H4 (cell line): ENCODE measurements at regions not wholly inside any gene's neighbourhood (a gene's known extent, or its start where the extent isn't known, plus 50 kb on each side); places are given as distances from the start of the nearest gene placed in this dataset.

Experiments
- DNase-seq: peaks from one replicate; pipeline ENCODE4 v3.0.0-alpha.2; 2015; ENCODE audit warnings: low spot score

- no peak for DNase-seq
Measured at GRCh38 chr16:64250866-64251265, 871.0 kb downstream of the CDH11 start.

DNA sequence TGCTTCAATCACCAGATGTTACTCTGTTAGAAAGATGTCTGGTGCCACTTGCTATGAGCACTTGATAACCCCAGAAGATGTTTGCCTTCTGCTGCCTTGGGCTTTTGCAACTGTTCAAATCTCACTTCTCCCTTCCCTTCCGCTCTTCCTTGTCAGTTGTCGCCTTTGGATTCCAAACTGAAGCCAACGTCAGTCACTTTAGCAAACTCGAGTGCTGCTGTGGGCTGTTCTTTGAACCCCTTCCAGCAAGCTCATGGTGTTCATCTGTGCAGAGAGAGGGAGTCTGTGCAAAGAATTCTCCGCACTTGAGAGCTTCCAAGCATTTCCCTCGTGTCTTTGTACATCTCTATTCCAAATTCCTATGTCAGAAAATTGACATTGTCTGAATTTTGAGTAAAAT lies 879.4 kb downstream of the CDH11 start:
- no peak for DNase-seq

DNA sequence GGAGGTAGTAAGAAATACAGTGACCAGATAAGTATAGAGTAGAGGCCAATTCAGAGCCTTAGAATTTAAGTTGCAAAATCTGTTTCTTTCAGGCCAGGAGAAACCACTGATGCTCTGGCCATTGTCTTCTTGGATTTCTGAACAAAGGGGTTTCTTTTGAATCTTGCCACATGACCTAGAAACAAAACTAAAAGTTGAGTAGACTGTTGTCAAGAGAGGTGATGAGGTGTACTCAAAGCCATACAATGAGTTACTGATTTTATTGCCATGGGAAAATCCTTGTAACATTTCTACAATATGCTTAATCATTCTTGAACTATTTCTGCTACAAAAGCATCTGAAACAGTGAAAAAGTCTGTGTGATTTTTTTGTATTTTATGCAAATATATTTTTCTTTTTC lies 881.3 kb downstream of the CDH11 start:
- no peak for DNase-seq

DNA sequence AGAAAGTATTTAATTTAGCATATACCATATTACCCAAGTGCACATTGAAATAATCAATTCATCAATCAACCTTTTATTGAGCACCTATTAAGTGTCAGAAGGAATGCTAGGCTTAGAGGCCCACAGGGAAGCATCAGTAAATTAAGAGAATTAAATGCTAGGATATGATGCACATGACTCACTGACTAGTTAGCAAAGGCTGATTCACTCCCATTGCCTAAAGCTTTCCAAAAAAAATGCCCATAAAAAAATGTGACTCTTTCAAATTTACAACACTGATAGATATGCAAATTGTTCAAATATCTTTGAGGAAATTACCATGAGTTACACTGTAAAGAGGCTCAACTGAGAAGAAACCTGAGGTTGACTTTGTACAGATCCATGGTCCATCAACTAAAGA lies 883.3 kb downstream of the CDH11 start:
- DNase-seq: no peak

- DNase-seq: no peak
Measured at GRCh38 chr16:64236316-64236715, 885.5 kb downstream of the CDH11 start.

GRCh38 chr16:64234200-64234599 lies 887.7 kb downstream of the CDH11 start:
- no peak for DNase-seq

DNA sequence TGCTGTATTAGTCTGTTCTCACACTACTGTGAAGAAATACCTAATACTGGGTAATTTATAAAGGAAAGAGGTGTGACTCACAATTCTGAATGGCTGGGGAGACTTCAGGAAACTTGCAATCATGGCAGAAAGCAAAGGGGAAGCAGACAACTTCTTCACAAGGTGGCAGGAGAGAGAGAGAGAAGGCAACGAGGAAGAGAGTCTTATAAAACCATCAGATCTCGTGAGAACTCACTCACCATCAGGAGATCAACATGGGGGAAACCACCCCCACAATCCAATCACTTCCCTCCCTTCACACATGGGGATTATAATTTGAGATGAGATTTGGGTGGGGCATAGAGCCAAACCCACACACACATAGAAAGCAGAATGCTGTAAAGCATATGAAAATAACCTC lies 896.2 kb downstream of the CDH11 start:
- peak; percentile 36 for DNase-seq

DNA sequence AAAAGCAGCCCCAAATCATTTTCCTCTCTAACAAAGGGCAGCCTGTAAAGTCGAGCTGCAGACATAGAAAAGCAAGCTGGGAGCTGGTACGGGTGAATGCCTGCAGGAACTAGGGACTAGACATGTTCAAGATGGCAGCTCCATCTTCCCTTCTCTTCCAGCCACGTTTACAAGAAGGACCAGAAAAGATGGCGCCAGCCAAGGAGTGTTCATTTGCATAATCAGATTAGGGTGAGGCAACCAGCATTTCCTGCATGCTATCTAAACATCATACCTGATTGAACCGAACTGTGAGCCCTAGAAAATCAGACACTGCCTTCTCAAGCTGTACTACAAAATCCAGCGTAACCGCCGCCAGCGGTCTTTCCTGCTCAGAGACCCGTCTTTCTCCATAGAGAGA lies 896.8 kb downstream of the CDH11 start:
- DNase-seq: peak; percentile 5

- DNase-seq: no peak
Measured at GRCh38 chr16:64217789-64218535, 903.9 kb downstream of the CDH11 start.

- no peak for DNase-seq
Measured at GRCh38 chr16:64215730-64216129, 906.1 kb downstream of the CDH11 start.

DNA sequence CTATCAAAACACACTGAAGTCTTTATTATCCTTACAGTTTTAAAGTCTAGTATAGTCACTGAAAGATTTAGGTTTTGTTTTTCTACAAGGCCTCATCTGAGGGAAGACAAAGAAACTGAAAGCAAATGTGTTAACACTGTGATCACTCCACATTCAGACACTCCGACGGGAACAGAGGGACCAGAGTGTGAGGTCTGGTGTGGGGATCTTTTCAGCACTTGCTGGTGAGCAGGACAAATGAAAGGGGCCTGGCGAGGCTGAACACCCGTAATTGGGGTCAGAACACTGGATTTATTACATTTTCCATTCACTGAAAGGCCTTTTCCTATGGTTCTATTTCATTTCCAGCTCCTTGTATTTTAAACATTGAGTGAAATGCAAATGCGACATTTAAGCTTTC lies 910.5 kb downstream of the CDH11 start:
- DNase-seq: peak; percentile 34

GRCh38 chr16:64206862-64207261 lies 915.0 kb downstream of the CDH11 start:
- DNase-seq: no peak

GRCh38 chr16:64203126-64203525 lies 918.7 kb downstream of the CDH11 start:
- no peak for DNase-seq

DNA sequence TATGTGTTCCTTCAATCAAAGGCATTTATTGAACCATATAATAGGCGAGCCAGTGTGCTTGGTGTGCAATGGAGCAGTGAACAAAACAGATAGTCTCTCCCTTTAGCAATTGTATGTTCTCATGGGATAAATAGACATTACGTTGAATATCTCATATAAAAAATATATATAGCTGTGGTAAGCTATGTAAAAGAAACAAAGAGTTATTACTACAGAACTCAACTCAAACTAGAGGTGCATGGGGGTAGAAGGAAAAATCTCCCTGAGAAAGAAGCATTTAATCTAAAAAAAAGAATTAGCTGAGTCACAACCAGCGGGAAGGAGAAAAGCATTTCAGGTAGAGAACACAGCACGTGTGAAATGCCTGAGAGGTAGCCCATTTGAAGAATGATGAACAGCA lies 919.3 kb downstream of the CDH11 start:
- DNase-seq: no peak

GRCh38 chr16:64196444-64196843 lies 925.4 kb downstream of the CDH11 start:
- peak; percentile 70 for DNase-seq

- DNase-seq: no peak
Measured at GRCh38 chr16:64185954-64186353, 935.9 kb downstream of the CDH11 start.

GRCh38 chr16:64184156-64184555 lies 937.7 kb downstream of the CDH11 start:
- DNase-seq: no peak

GRCh38 chr16:64182985-64183384 lies 938.9 kb downstream of the CDH11 start:
- DNase-seq: no peak

DNA sequence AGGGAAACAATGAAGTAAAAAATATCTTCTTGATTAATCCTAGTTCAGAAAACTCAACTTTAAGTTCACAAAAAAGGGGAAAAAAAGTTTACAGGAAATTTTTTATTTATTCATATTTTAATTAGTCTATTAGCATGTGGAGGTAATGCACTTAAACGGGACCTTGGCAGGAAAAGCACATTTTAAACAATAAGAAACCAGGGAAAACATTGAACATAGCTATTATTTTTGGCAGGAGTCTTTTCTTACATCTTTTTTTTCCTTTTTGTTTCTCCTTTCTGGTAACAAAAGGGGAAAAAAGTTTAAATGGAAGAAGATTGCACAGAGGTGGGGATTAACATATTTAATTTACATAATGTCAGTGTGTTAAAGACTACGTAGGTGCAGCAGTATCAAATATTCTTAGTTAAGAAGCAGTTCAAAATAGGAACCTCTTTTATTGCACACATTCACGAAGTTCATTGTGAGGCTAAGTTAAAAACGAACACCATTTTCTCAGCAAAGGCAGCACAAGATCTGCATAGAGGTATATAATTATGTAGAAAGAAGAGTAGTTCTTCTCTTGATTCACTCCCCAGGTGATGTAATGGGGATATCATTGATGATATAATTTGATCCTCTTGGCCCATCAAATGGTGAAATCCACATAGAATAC lies 940.5 kb downstream of the CDH11 start:
- DNase-seq: no peak

GRCh38 chr16:64180136-64180900 lies 941.5 kb downstream of the CDH11 start:
- DNase-seq: no peak

GRCh38 chr16:64174327-64174726 lies 947.5 kb downstream of the CDH11 start:
- DNase-seq: no peak

- no peak for DNase-seq
Measured at GRCh38 chr16:64172652-64173051, 949.2 kb downstream of the CDH11 start.

DNA sequence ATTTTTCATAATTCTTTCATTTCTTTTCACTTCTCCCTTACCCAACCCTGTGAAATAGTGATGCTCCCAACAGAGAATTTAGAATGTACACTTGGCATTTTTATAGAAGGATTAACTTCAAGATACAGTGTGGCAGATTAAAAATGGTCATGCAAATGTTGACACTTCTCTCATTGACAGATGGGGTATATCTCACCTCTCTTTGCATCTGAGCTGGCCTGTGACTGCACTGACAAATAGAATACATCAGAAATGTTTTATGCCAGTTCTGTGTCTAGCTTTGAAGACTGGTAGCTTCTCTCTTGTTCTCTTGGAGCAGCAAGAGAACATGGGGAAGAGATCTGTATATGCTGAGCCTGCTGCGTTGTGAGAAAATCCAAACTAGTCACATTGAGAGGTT lies 949.6 kb downstream of the CDH11 start:
- DNase-seq: no peak
